ENCODE measurements at regions not wholly inside any gene's neighbourhood (a gene's known extent, or its start where the extent isn't known, plus 50 kb on each side); places are given as distances from the start of the nearest gene placed in this dataset.

GRCh38 chr14:25516838-25517237 lies 466.9 kb upstream of the STXBP6 start:
- no peak for TF ChIP-seq PRMT3 (CRISPR knock-in tag; IDR thresholded peaks at IDR 0.05; ENCODE audit: borderline replicate concordance, low read depth)
- no peak for TF ChIP-seq MYNN (CRISPR knock-in tag; IDR thresholded peaks at IDR 0.05; ENCODE audit: low read depth)
- TF ChIP-seq CHD2 (IDR thresholded peaks at IDR 0.05; ENCODE audit: low read depth, low read length), result no peak
- TF ChIP-seq ATF3 (CRISPR knock-in tag; IDR thresholded peaks at IDR 0.05), result no peak
- no peak for TF ChIP-seq YY1 (IDR thresholded peaks at IDR 0.05; ENCODE audit: insufficient read depth, insufficient replicate concordance, low read depth, low read length)
- TF ChIP-seq EZH2 (conservative IDR thresholded peaks at IDR 0.05; ENCODE audit: low read depth, low read length), result no peak
- no peak for TF ChIP-seq TAF1 (CRISPR knock-in tag; IDR thresholded peaks at IDR 0.05)
- TF ChIP-seq NR3C1 (CRISPR knock-in tag; IDR thresholded peaks at IDR 0.05), result no peak

Measured in HepG2 (cell line).